Thyroid gland (tissue), 4 donors: ENCODE measurements at regions not wholly inside any gene's neighbourhood (a gene's known extent, or its start where the extent isn't known, plus 50 kb on each side); places are given as distances from the start of the nearest gene placed in this dataset.

Experiments used
- CTCF ChIP-seq, 6 experiments: fragments of 200-600 bp in 3 of 6; fragments of 450-650 bp in 3 of 6; sonication (generic) in 3 of 6; IDR thresholded peaks; one replicate each; pipeline ENCODE4 v1.5.1; 2016 to 2019; ENCODE audit warnings: antibody characterized with exemption in 6 of 6, mild to moderate bottlenecking in 2 of 6, inconsistent platforms in 1 of 6, moderate library complexity in 1 of 6
- POLR2A ChIP-seq, 2 donors: fragments of 450-650 bp; IDR thresholded peaks; one replicate each; pipeline ENCODE4 v1.6.1; 2017; ENCODE audit warnings: antibody characterized with exemption in 2 of 2, mild to moderate bottlenecking in 2 of 2, moderate library complexity in 1 of 2

- TF ChIP-seq CTCF (IDR thresholded peaks at IDR 0.05): no peak
- no peak for TF ChIP-seq POLR2A (IDR thresholded peaks at IDR 0.05)
Measured at GRCh38 chr2:223467196-223467595, 135.0 kb downstream of the SCG2 start.
